ENCODE measurements at regions not wholly inside any gene's neighbourhood (a gene's known extent, or its start where the extent isn't known, plus 50 kb on each side); places are given as distances from the start of the nearest gene placed in this dataset.

DNA sequence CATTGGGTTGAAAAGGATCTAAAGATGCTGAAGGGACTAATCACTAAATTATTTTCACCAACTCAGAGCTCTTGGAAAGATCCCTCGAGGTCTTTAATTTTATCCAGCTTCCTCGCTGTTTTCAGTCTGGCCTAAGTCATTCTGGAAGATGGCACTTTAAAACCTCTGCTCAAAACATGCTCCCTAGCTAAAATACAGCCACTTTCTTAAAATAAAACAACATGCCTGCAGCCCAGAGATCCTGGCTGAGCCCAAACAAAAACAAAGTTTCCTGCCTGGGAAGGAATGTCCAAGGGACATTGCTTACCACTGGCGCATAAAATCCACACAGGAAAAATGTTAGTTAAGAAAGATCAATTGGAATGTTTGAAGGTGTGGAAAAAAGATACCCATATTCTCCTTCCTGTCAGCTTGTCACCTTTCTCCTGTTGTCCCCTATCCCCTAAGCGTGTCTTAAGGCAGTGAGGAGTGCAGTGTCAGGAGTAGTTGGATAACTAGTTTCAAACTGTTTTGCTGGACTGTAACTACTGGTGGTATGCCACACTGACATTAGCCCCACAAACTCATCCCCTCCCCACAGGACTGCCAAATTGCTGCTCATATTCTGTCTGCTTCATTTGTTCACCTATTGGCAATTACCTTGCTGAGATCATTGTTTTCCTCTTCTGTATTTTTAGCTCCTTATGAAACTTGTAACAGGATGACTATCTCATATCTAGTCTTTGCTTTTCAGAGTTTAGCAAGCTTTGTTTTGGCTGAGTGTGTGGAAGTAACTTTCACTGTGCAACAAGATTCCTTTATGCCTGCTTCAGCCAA is 108.3 kb upstream of the SESN3 start:
- Histone ChIP-seq H3K18ac (ENCODE audit: low read depth, low read length) (no peak overlapping the region), H3K4me1 (ENCODE audit: control insufficient read depth, insufficient read depth, low read length) (peaks cover 10% of the 10 kb centered on the region), H3K4ac (ENCODE audit: low read depth, low read length) (no peak overlapping the region), H2BK5ac (ENCODE audit: low read depth, low read length, poor library complexity, severe bottlenecking) (no peak overlapping the region), H2BK15ac (ENCODE audit: low read depth, low read length) (no peak overlapping the region), H3K23ac (ENCODE audit: low read depth, low read length) (no peak overlapping the region), H3K9me1 (ENCODE audit: insufficient read depth, low read length) (no peaks in the 10 kb centered on the region), H4K91ac (ENCODE audit: insufficient read depth, low read depth, low read length) (no peak overlapping the region), H3K56ac (ENCODE audit: extremely low read depth, insufficient read depth, low read length) (no peak overlapping the region), H2AFZ (replicated peaks; ENCODE audit: low read length, poor library complexity) (no peak overlapping the region), H3K27me3 (ENCODE audit: control insufficient read depth, insufficient read depth, low read length) (no peaks in the 10 kb centered on the region), H3K36me3 (ENCODE audit: control insufficient read depth, insufficient read depth, low read length) (no peaks in the 10 kb centered on the region), H3K9me3 (ENCODE audit: control insufficient read depth, insufficient read depth, low read length) (no peaks in the 10 kb centered on the region), H4K20me1 (ENCODE audit: insufficient read depth, low read length) (no peaks in the 10 kb centered on the region), H3K14ac (replicated peaks; ENCODE audit: low read depth, low read length) (no peak overlapping the region), H3K4me3 (ENCODE audit: insufficient read depth, low read depth, low read length) (no peak overlapping the region), H3K4me2 (ENCODE audit: low read depth, low read length) (no peak overlapping the region; the same call in 1 of the 2 replicates), H3K27ac (ENCODE audit: insufficient read depth, low read length) (no peak overlapping the region), H2BK20ac (ENCODE audit: low read depth, low read length) (no peak overlapping the region), H3K9ac (ENCODE audit: low read depth, low read length) (no peak overlapping the region), H2BK120ac (ENCODE audit: low read depth, low read length) (no peak overlapping the region), H4K8ac (ENCODE audit: low read depth in 2 of 2, low read length in 2 of 2) (no peak overlapping the region), H2AK9ac (replicated peaks; ENCODE audit: low read depth, low read length, poor library complexity) (no peak overlapping the region), H3K79me1 (ENCODE audit: low read depth in 1 of 2, low read length in 2 of 2) (no peaks in the 10 kb centered on the region), H2AK5ac (ENCODE audit: low read depth, low read length) (no peak overlapping the region), H4K5ac (ENCODE audit: low read depth, low read length) (no peak overlapping the region)
- intact Hi-C loops (cut with micrococcal nuclease) (no loop called here), in situ Hi-C loops (cut with MboI; ENCODE audit: low sequenced_read_pairs) (no loop called here), dilution Hi-C loops (cut with HindIII; ENCODE audit: low sequenced_read_pairs, unreplicated experiment) (no loop called here)
- CTCF ChIA-PET, result no interaction called here
- DNase-seq (no peak), ATAC-seq (ENCODE audit: low read depth) (no peak)
- no TSS peak for BruUV-seq (replicated peaks)
- TF ChIP-seq SMC3 (IDR thresholded peaks at IDR 0.05; ENCODE audit: low read depth, low read length) (no peak), ELK1 (IDR thresholded peaks at IDR 0.05; ENCODE audit: borderline replicate concordance, low read depth, low read length) (no peak), FOS (IDR thresholded peaks at IDR 0.05; ENCODE audit: low read depth, low read length) (no peak), MXI1 (IDR thresholded peaks at IDR 0.05; ENCODE audit: borderline replicate concordance, low read depth, low read length) (no peak), CHD1 (IDR thresholded peaks at IDR 0.05; ENCODE audit: low read depth, low read length) (no peak), BHLHE40 (IDR thresholded peaks at IDR 0.05; ENCODE audit: low read depth, low read length) (no peak), MAZ (IDR thresholded peaks at IDR 0.05; ENCODE audit: borderline replicate concordance, low read depth, low read length) (no peak), RCOR1 (IDR thresholded peaks at IDR 0.05; ENCODE audit: insufficient replicate concordance, low read length) (no peak), POLR2A (IDR thresholded peaks at IDR 0.05; ENCODE audit: low read depth, low read length) (no peak), CEBPB (IDR thresholded peaks at IDR 0.05; ENCODE audit: low read depth, low read length) (no peak), USF2 (IDR thresholded peaks at IDR 0.05; ENCODE audit: low read depth, low read length) (no peak), RAD21 (IDR thresholded peaks at IDR 0.05; ENCODE audit: low read length) (no peak)
- POLR2A ChIA-PET (ENCODE audit: unreplicated experiment), result no interaction called here
- WGBS, 2 experiments (ENCODE audit: extremely low coverage in 2 of 2, insufficient read length in 1 of 2), result 7% methylated on average over 2 of the region's 4 CpGs; no CpG with 5 or more reads in 1 of the 2 experiments

All from IMR-90 (cell line).